ENCODE measurements at regions not wholly inside any gene's neighbourhood (a gene's known extent, or its start where the extent isn't known, plus 50 kb on each side); places are given as distances from the start of the nearest gene placed in this dataset.

DNA sequence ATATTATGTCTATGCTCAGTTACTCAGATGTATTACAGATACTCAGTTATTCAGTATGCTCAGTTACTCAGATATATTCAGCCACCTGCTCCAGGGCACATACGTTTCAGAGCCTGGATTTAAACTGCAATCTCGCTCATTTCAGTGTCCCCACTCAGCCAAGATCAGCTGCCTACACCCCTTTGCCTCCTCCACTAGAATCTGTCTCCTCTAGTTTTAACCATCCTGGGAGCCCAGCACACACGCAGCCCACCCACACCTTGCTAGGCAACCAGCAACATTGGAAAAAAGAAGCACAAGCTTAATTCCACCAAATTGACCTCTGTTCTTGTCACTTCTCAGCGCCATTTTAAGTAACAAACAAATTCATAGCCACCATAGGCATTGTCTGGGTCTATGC is 246.2 kb downstream of the QDPR start:
- no peak for TF ChIP-seq JUND (IDR thresholded peaks at IDR 0.05; ENCODE audit: low read depth, low read length)
- TF ChIP-seq, protein P1, sequence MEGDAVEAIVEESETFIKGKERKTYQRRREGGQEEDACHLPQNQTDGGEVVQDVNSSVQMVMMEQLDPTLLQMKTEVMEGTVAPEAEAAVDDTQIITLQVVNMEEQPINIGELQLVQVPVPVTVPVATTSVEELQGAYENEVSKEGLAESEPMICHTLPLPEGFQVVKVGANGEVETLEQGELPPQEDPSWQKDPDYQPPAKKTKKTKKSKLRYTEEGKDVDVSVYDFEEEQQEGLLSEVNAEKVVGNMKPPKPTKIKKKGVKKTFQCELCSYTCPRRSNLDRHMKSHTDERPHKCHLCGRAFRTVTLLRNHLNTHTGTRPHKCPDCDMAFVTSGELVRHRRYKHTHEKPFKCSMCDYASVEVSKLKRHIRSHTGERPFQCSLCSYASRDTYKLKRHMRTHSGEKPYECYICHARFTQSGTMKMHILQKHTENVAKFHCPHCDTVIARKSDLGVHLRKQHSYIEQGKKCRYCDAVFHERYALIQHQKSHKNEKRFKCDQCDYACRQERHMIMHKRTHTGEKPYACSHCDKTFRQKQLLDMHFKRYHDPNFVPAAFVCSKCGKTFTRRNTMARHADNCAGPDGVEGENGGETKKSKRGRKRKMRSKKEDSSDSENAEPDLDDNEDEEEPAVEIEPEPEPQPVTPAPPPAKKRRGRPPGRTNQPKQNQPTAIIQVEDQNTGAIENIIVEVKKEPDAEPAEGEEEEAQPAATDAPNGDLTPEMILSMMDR (IDR thresholded peaks at IDR 0.05 in 2 of 3, conservative IDR thresholded peaks at IDR 0.05 in 1 of 3; ENCODE audit: control insufficient read depth in 2 of 3, extremely low read depth in 1 of 3, insufficient read depth in 1 of 3, low read depth in 3 of 3, low read length in 3 of 3) = no peak
- TF ChIP-seq RCOR1 (conservative IDR thresholded peaks at IDR 0.05; ENCODE audit: low read depth, low read length) = no peak
- TF ChIP-seq, protein P2, sequence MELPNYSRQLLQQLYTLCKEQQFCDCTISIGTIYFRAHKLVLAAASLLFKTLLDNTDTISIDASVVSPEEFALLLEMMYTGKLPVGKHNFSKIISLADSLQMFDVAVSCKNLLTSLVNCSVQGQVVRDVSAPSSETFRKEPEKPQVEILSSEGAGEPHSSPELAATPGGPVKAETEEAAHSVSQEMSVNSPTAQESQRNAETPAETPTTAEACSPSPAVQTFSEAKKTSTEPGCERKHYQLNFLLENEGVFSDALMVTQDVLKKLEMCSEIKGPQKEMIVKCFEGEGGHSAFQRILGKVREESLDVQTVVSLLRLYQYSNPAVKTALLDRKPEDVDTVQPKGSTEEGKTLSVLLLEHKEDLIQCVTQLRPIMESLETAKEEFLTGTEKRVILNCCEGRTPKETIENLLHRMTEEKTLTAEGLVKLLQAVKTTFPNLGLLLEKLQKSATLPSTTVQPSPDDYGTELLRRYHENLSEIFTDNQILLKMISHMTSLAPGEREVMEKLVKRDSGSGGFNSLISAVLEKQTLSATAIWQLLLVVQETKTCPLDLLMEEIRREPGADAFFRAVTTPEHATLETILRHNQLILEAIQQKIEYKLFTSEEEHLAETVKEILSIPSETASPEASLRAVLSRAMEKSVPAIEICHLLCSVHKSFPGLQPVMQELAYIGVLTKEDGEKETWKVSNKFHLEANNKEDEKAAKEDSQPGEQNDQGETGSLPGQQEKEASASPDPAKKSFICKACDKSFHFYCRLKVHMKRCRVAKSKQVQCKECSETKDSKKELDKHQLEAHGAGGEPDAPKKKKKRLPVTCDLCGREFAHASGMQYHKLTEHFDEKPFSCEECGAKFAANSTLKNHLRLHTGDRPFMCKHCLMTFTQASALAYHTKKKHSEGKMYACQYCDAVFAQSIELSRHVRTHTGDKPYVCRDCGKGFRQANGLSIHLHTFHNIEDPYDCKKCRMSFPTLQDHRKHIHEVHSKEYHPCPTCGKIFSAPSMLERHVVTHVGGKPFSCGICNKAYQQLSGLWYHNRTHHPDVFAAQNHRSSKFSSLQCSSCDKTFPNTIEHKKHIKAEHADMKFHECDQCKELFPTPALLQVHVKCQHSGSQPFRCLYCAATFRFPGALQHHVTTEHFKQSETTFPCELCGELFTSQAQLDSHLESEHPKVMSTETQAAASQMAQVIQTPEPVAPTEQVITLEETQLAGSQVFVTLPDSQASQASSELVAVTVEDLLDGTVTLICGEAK (IDR thresholded peaks at IDR 0.05; ENCODE audit: borderline replicate concordance) = no peak
- TF ChIP-seq ASH2L (IDR thresholded peaks at IDR 0.05; ENCODE audit: borderline replicate concordance, low read depth) = no peak
- TF ChIP-seq MTA3 (IDR thresholded peaks at IDR 0.05; ENCODE audit: borderline replicate concordance, low read length) = no peak
- TF ChIP-seq TCF7 (IDR thresholded peaks at IDR 0.05; ENCODE audit: borderline replicate concordance) = no peak
- TF ChIP-seq, protein P3, sequence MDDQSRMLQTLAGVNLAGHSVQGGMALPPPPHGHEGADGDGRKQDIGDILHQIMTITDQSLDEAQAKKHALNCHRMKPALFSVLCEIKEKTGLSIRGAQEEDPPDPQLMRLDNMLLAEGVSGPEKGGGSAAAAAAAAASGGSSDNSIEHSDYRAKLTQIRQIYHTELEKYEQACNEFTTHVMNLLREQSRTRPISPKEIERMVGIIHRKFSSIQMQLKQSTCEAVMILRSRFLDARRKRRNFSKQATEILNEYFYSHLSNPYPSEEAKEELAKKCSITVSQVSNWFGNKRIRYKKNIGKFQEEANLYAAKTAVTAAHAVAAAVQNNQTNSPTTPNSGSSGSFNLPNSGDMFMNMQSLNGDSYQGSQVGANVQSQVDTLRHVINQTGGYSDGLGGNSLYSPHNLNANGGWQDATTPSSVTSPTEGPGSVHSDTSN (IDR thresholded peaks at IDR 0.05; ENCODE audit: insufficient replicate concordance, low read depth, low read length) = no peak
- no peak for TF ChIP-seq EP300 (IDR thresholded peaks at IDR 0.05; ENCODE audit: borderline replicate concordance in 1 of 2, control insufficient read depth in 1 of 2, low read depth in 2 of 2, low read length in 2 of 2)
- no peak for TF ChIP-seq YY1 (IDR thresholded peaks at IDR 0.05; ENCODE audit: low read depth, low read length)
- no peak for TF ChIP-seq HCFC1 (IDR thresholded peaks at IDR 0.05; ENCODE audit: low read length)
- no peak for TF ChIP-seq MAX (IDR thresholded peaks at IDR 0.05; ENCODE audit: low read depth, low read length)
- TF ChIP-seq NR2C1 (IDR thresholded peaks at IDR 0.05) = no peak
